Astrocyte (in vitro differentiated cells and primary cell): ENCODE measurements at regions not wholly inside any gene's neighbourhood (a gene's known extent, or its start where the extent isn't known, plus 50 kb on each side); places are given as distances from the start of the nearest gene placed in this dataset.

ENCODE experiments used
- EZH2 ChIP-seq: IDR thresholded peaks from 2 replicates; pipeline ENCODE4 v1.6.1; 2012; ENCODE audit warnings: mild to moderate bottlenecking, low read length, inconsistent platforms; ENCODE audit not compliant: insufficient read depth
- TF ChIP-seq, protein P1 (sequence below): IDR thresholded peaks from 2 replicates; pipeline ENCODE4 v1.5.1; 2011; ENCODE audit warnings: low read depth, mild to moderate bottlenecking, inconsistent platforms, low read length, moderate library complexity; ENCODE audit not compliant: insufficient read depth

DNA sequence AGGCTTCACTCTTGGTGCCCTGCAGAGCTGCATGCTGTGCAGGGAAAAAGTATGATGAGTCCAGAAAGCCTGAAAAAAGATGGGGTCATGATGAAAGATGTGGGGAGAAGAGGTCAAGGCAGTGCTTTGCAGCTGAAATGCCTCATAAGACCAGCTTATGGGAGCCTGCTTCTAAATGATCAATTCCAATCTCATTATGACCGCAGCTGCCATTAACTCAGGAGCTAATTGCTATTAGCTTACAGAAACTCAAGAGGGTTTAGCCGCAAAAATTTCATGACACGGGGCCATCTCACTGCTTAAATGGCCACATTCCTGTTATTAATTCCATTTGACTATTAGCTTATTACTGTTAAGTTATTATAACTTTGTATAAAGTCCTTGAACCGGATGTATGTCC is 502.9 kb upstream of the ZMIZ1 start:
- TF ChIP-seq, protein P1, sequence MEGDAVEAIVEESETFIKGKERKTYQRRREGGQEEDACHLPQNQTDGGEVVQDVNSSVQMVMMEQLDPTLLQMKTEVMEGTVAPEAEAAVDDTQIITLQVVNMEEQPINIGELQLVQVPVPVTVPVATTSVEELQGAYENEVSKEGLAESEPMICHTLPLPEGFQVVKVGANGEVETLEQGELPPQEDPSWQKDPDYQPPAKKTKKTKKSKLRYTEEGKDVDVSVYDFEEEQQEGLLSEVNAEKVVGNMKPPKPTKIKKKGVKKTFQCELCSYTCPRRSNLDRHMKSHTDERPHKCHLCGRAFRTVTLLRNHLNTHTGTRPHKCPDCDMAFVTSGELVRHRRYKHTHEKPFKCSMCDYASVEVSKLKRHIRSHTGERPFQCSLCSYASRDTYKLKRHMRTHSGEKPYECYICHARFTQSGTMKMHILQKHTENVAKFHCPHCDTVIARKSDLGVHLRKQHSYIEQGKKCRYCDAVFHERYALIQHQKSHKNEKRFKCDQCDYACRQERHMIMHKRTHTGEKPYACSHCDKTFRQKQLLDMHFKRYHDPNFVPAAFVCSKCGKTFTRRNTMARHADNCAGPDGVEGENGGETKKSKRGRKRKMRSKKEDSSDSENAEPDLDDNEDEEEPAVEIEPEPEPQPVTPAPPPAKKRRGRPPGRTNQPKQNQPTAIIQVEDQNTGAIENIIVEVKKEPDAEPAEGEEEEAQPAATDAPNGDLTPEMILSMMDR: no peak
- no peak for TF ChIP-seq EZH2
